GM12878 (cell line): ENCODE measurements at regions not wholly inside any gene's neighbourhood (a gene's known extent, or its start where the extent isn't known, plus 50 kb on each side); places are given as distances from the start of the nearest gene placed in this dataset.

ENCODE experiments used
- CBX5 ChIP-seq: sonication (generic); IDR thresholded peaks from 2 replicates; pipeline ENCODE4 v1.6.1; 2016; ENCODE audit warnings: low read depth, moderate library complexity, mild to moderate bottlenecking, inconsistent platforms
- TF ChIP-seq, protein P1 (sequence below), 3 experiments: IDR thresholded peaks in 2 of 3; conservative IDR thresholded peaks in 1 of 3; 2 replicates each; pipeline ENCODE4 v1.5.1; 2011; ENCODE audit warnings: low read depth in 3 of 3, low read length in 3 of 3, mild to moderate bottlenecking in 3 of 3, control low read depth in 2 of 3, moderate library complexity in 2 of 3, inconsistent platforms in 1 of 3, mixed read lengths in 1 of 3; ENCODE audit not compliant: control insufficient read depth in 2 of 3, insufficient read depth in 1 of 3; ENCODE audit errors: extremely low read depth in 1 of 3
- TF ChIP-seq, protein P2 (sequence below): IDR thresholded peaks from 2 replicates; pipeline ENCODE4 v1.6.1; 2011; ENCODE audit warnings: low read depth, low read length, improper control_type of control experiment, borderline replicate concordance

DNA sequence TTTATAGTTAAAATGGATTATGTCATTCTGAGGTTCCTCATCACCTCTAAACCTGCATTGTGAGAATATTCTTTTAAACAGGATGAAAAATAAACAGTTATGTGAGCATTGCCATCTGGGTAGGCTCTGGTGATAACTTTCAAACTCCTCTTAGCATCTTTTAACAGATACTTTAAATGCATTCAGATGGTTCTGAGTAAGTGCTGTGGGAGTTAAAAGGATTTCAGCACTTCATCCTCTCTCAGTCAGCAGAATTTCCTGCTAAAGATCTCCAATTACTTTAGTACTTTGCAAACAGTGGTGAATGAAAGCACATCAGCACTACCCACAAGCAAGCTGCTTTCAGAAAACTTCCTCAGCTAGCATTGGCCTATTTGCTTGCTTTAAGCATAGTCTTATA lies 59.3 kb upstream of the TMTC1 start:
- no peak for TF ChIP-seq CBX5
- TF ChIP-seq, protein P1, sequence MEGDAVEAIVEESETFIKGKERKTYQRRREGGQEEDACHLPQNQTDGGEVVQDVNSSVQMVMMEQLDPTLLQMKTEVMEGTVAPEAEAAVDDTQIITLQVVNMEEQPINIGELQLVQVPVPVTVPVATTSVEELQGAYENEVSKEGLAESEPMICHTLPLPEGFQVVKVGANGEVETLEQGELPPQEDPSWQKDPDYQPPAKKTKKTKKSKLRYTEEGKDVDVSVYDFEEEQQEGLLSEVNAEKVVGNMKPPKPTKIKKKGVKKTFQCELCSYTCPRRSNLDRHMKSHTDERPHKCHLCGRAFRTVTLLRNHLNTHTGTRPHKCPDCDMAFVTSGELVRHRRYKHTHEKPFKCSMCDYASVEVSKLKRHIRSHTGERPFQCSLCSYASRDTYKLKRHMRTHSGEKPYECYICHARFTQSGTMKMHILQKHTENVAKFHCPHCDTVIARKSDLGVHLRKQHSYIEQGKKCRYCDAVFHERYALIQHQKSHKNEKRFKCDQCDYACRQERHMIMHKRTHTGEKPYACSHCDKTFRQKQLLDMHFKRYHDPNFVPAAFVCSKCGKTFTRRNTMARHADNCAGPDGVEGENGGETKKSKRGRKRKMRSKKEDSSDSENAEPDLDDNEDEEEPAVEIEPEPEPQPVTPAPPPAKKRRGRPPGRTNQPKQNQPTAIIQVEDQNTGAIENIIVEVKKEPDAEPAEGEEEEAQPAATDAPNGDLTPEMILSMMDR (IDR thresholded peaks at IDR 0.05 in 2 of 3, conservative IDR thresholded peaks at IDR 0.05 in 1 of 3; ENCODE audit: control insufficient read depth in 2 of 3, extremely low read depth in 1 of 3, insufficient read depth in 1 of 3, low read depth in 3 of 3, low read length in 3 of 3) = no peak
- TF ChIP-seq, protein P2, sequence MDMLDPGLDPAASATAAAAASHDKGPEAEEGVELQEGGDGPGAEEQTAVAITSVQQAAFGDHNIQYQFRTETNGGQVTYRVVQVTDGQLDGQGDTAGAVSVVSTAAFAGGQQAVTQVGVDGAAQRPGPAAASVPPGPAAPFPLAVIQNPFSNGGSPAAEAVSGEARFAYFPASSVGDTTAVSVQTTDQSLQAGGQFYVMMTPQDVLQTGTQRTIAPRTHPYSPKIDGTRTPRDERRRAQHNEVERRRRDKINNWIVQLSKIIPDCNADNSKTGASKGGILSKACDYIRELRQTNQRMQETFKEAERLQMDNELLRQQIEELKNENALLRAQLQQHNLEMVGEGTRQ = no peak
